ENCODE measurements at regions not wholly inside any gene's neighbourhood (a gene's known extent, or its start where the extent isn't known, plus 50 kb on each side); places are given as distances from the start of the nearest gene placed in this dataset.

- H3K27me3 Mint-ChIP-seq (ENCODE audit: low read depth): peaks cover 3% of the 10 kb centered on the region
- no peak overlapping the region for H3K4me3 Mint-ChIP-seq (ENCODE audit: unreplicated experiment)
- H3K36me3 Mint-ChIP-seq (ENCODE audit: low read depth): no peaks in the 10 kb centered on the region
- H3K9me3 Mint-ChIP-seq (ENCODE audit: low read depth): no peaks in the 10 kb centered on the region
- DNase-seq (ENCODE audit: low spot score): no peak
- no peak overlapping the region for H3K27ac Mint-ChIP-seq (ENCODE audit: unreplicated experiment)
- H3K4me1 Mint-ChIP-seq (ENCODE audit: low read depth): peaks cover 3% of the 10 kb centered on the region
- TF ChIP-seq, protein P1, sequence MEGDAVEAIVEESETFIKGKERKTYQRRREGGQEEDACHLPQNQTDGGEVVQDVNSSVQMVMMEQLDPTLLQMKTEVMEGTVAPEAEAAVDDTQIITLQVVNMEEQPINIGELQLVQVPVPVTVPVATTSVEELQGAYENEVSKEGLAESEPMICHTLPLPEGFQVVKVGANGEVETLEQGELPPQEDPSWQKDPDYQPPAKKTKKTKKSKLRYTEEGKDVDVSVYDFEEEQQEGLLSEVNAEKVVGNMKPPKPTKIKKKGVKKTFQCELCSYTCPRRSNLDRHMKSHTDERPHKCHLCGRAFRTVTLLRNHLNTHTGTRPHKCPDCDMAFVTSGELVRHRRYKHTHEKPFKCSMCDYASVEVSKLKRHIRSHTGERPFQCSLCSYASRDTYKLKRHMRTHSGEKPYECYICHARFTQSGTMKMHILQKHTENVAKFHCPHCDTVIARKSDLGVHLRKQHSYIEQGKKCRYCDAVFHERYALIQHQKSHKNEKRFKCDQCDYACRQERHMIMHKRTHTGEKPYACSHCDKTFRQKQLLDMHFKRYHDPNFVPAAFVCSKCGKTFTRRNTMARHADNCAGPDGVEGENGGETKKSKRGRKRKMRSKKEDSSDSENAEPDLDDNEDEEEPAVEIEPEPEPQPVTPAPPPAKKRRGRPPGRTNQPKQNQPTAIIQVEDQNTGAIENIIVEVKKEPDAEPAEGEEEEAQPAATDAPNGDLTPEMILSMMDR (IDR thresholded peaks at IDR 0.05): no peak
These were observed 329.5 kb upstream of the HSF2 start for GRCh38 chr6:122069932-122070331.

DNA sequence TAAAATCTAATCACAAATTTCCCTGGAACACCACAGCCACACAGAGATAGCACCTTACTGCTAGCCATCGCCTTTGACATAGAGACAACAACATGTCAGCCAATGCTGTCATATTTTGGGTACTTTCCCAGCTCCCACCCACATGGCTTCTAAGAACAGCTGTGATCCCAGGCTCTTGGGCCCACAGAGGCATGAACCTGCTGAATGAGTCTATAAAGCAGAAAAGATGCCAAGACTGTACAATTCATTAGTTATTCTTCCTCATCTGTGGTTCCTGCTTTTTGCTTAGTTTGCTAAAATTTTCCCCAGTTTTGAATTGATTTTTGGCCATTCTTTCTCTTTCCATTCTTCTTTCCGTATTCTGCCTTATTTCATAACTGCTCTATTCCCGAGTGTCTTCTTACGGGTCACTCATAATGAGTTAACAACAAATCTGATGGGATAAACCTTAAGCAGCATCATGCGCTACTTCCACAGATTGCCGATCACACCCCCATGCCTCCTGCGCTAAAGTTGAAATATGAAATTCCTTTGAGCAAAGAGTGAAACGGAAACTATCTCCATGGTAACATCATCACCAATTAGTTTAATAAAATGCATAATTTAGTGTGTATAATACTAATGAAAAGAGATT lies 327.3 kb upstream of the HSF2 start:
- Mint-ChIP-seq H3K27me3 (ENCODE audit: low read depth) (peaks cover 6% of the 10 kb centered on the region), H3K9me3 (ENCODE audit: low read depth) (no peaks in the 10 kb centered on the region), H3K4me1 (ENCODE audit: low read depth) (no peaks in the 10 kb centered on the region), H3K4me3 (ENCODE audit: unreplicated experiment) (no peak overlapping the region), H3K36me3 (ENCODE audit: low read depth) (no peaks in the 10 kb centered on the region), H3K27ac (ENCODE audit: unreplicated experiment) (no peak overlapping the region)
- TF ChIP-seq, protein P1 (IDR thresholded peaks at IDR 0.05): no peak
- no peak for DNase-seq (ENCODE audit: low spot score)

- no peaks in the 10 kb centered on the region for H3K9me3 Mint-ChIP-seq (ENCODE audit: low read depth)
- TF ChIP-seq, protein P1 (IDR thresholded peaks at IDR 0.05): no peak
- peaks cover 6% of the 10 kb centered on the region for H3K27me3 Mint-ChIP-seq (ENCODE audit: low read depth)
- no peak overlapping the region for H3K4me3 Mint-ChIP-seq (ENCODE audit: unreplicated experiment)
- no peak for DNase-seq (ENCODE audit: low spot score)
- H3K4me1 Mint-ChIP-seq (ENCODE audit: low read depth): no peaks in the 10 kb centered on the region
- no peaks in the 10 kb centered on the region for H3K36me3 Mint-ChIP-seq (ENCODE audit: low read depth)
- H3K27ac Mint-ChIP-seq (ENCODE audit: unreplicated experiment): no peak overlapping the region
These were observed 324.2 kb upstream of the HSF2 start for GRCh38 chr6:122075084-122075838.

- Mint-ChIP-seq H3K4me1 (ENCODE audit: low read depth) (no peaks in the 10 kb centered on the region), H3K36me3 (ENCODE audit: low read depth) (no peaks in the 10 kb centered on the region), H3K27ac (ENCODE audit: unreplicated experiment) (no peak overlapping the region), H3K27me3 (ENCODE audit: low read depth) (peaks cover 9% of the 10 kb centered on the region), H3K4me3 (ENCODE audit: unreplicated experiment) (no peak overlapping the region), H3K9me3 (ENCODE audit: low read depth) (no peaks in the 10 kb centered on the region)
- no peak for DNase-seq (ENCODE audit: low spot score)
- TF ChIP-seq, protein P1 (IDR thresholded peaks at IDR 0.05): no peak
These were observed 323.5 kb upstream of the HSF2 start for GRCh38 chr6:122075917-122076316.

DNA sequence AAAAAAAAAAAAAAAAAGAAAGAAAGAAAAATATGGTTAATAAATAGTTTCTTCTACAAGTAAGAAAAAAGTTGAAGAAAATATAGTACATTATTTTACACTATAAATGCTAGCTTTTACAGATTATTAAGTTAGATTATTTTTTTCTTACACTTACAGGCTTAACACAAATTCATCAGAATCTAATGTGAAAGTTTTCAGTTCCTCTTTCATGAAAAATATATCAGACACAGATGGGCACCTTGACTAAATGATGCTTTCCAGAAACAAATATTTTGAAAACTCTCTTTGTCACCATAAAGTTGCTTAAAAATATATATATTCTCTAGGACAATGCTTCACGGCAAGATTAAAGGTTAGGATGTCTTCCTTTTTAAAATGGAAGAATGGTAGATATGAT lies 321.8 kb upstream of the HSF2 start:
- no peaks in the 10 kb centered on the region for H3K36me3 Mint-ChIP-seq (ENCODE audit: low read depth)
- no peak overlapping the region for H3K4me3 Mint-ChIP-seq (ENCODE audit: unreplicated experiment)
- peaks cover 10% of the 10 kb centered on the region for H3K27me3 Mint-ChIP-seq (ENCODE audit: low read depth)
- H3K27ac Mint-ChIP-seq (ENCODE audit: unreplicated experiment): no peak overlapping the region
- H3K4me1 Mint-ChIP-seq (ENCODE audit: low read depth): no peaks in the 10 kb centered on the region
- TF ChIP-seq, protein P1 (IDR thresholded peaks at IDR 0.05): no peak
- no peaks in the 10 kb centered on the region for H3K9me3 Mint-ChIP-seq (ENCODE audit: low read depth)
- DNase-seq (ENCODE audit: low spot score): no peak

Data from chondrocyte (in vitro differentiated cells).